Activated CD4-positive, alpha-beta T cell treated with anti-CD3 and anti-CD28 coated beads for 36 hours (primary cell): ENCODE measurements at regions not wholly inside any gene's neighbourhood (a gene's known extent, or its start where the extent isn't known, plus 50 kb on each side); places are given as distances from the start of the nearest gene placed in this dataset.

Experiments used
- ATAC-seq: fragments of 200-7000 bp; cut with Tn5 transposase; one replicate; pipeline ENCODE4 v1.10.0; 2021; ENCODE audit warnings: mild to moderate bottlenecking, moderate library complexity
- CTCF ChIA-PET: fragments of 350-600 bp; sonication (Branson Sonifier 250); formaldehyde crosslinking; loops from one replicate; lab custom pipeline; 2021; ENCODE audit warnings: antibody characterized with exemption; lab: Charles Lee
- POLR2A ChIA-PET: fragments of 350-600 bp; sonication (Branson Sonifier 250); formaldehyde crosslinking; loops from one replicate; lab custom pipeline; 2021; ENCODE audit warnings: antibody characterized with exemption, inconsistent platforms; lab: Charles Lee
- DNase-seq: peaks from one replicate; pipeline ENCODE4 v3.0.0-alpha.2; 2020
- H3K27ac Mint-ChIP-seq: one replicate; pipeline ENCODE4 v1.8.0; 2021; ENCODE audit warnings: mixed read lengths
- H3K27me3 Mint-ChIP-seq: one replicate; pipeline ENCODE4 v1.8.0; 2021; ENCODE audit warnings: mixed read lengths
- H3K36me3 Mint-ChIP-seq: one replicate; pipeline ENCODE4 v1.8.0; 2021; ENCODE audit warnings: low read depth, mixed read lengths
- H3K4me1 Mint-ChIP-seq: one replicate; pipeline ENCODE4 v1.8.0; 2021; ENCODE audit warnings: mixed read lengths
- H3K4me3 Mint-ChIP-seq: one replicate; pipeline ENCODE4 v1.8.0; 2021; ENCODE audit warnings: mild to moderate bottlenecking, moderate library complexity, mixed read lengths
- H3K9me3 Mint-ChIP-seq: one replicate; pipeline ENCODE4 v1.8.0; 2021; ENCODE audit warnings: low read depth, mixed read lengths
- intact Hi-C, 2 experiments: fragments of 100-400 bp; cut with DNase I in 1 of 2; cut with micrococcal nuclease in 1 of 2; formaldehyde crosslinking; loops; one replicate each; pipeline versions ENCODE4 v1.14.2 to v1.15.1; 2022 to 2024; cut with DNase I, micrococcal nuclease

DNA sequence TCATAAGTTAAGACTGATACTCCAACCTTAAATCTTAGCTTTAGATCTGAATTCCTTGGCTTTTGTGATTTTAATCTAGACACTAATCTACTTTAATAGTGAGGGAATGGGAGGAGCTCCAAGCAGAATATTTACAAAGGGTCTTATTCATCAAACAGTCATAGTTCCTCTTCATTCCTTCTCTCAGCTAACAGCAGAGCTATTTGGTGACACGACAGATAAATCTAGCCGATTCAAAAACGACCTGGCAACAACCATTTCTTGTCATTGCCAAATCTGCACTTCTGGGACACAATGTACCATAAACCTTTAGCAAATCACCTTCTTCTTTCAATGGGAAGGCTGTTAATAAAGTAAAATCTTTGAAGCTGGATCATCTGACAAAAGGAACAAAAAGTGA lies 52.8 kb upstream of the FOXD3 start:
- ATAC-seq (no peak), DNase-seq (no peak)
- H3K9me3 Mint-ChIP-seq, result no peaks in the 10 kb centered on the region
- H3K27ac Mint-ChIP-seq, result no peak overlapping the region
- intact Hi-C loops, result no loop called here
- POLR2A ChIA-PET, result no interaction called here
- CTCF ChIA-PET, result no interaction called here
- H3K4me1 Mint-ChIP-seq, result no peaks in the 10 kb centered on the region
- peaks cover 13% of the 10 kb centered on the region for H3K27me3 Mint-ChIP-seq
- no peaks in the 10 kb centered on the region for H3K36me3 Mint-ChIP-seq
- H3K4me3 Mint-ChIP-seq, result no peak overlapping the region
